Stimulated activated CD4-positive, alpha-beta T cell treated with anti-CD3 and anti-CD28 coated beads, Interleukin-12 subunit alpha, Interleukin-12 subunit beta, amount 100 ng/mL, for 24 hours (primary cell): ENCODE measurements at regions not wholly inside any gene's neighbourhood (a gene's known extent, or its start where the extent isn't known, plus 50 kb on each side); places are given as distances from the start of the nearest gene placed in this dataset.
"Not testable (repeated sequence)": the region's sequence is repeated elsewhere in the genome, so short reads cannot be mapped to it uniquely, and the experiment has no call there.

ENCODE experiments used
- DNase-seq, 2 experiments: peaks; one replicate each; pipeline ENCODE4 v3.0.0-alpha.2; 2020; ENCODE audit warnings: low read depth in 2 of 2

DNA sequence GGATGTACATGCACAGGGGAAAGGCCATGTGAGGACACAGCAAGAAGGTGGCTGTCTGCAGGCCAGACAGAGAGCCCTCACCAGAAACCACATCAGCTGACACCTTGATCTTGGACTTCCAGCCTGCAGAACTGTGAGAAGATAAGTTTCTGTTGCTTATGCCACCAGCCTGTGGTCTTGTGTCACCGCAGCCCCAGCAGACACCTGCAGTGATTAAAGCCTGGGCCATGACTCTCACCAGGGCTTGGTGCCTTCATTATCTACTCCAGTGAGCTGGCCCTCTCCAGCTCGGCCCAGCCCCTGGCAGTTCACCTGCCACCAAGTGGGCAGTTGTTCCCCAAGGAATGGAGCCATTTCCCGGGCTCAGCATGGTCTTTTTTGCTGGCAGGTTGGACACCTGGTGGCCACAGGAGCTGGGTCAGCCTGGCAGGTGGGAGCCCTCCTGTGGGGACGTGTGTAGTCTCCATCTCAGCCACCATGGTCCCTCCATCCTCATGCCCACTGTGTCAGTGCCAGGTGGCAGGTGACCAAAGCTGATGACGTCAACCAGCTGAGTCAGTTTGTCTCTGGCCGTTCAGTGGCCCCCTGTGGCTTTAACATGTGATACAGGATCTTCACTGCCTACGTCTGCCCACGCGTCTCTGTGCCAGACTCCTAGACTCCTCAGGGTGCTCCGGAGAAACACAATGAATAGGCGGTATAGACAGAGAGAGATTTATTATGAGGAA is 99.9 kb upstream of the PPP1R26 start:
- DNase-seq = no peak

GRCh38 chr9:135380311-135380960 is 99.1 kb upstream of the PPP1R26 start:
- DNase-seq = no peak

DNA sequence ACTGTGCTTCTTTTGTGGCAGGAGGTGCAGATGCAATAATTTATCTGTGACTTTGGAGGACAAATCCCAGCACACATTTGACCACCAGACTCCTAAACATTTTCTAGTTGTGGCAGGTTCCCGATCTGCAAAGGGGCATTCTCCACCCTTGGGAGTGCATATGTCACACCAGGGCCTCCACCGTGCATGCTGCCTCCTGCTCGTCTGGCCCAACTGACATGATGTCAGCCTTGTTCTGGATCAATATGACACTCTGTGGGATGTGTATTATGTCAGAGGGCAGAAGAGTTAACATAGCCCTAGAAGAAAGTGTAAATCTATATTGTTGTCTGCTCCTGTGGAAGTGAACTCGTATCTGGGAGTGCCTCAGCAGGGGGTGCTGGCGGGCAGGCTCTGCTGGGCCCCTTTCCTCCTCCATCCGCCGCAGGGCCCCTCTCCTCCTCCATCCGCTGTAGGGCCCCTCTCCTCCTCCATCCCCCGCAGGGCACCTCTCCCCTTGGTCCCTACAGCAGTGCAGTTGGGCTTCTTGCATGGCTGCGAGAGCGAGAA is 97.7 kb upstream of the PPP1R26 start:
- DNase-seq = no peak

DNA sequence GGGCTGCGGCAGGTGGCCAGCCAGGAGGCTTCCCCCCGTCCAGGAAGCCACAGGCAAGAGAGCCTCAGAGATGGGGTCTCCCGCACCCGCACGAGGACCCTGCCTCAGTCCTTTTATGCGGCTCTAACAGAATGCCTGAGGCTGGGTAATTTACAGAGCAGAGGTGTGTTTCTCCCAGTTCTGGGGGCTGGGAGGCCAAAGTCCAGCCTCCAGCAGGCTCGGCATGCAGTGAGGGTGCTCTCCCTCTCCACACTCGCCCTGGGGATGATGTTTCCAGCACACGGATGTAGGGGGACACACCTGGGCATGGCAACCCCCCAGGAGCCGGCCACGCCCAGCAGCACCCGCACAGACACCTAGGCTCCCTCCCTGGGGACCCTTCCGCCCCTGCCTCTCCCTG is 95.4 kb upstream of the PPP1R26 start:
- no peak for DNase-seq

GRCh38 chr9:135384815-135385405 is 94.7 kb upstream of the PPP1R26 start:
- DNase-seq = not testable (repeated sequence)

DNA sequence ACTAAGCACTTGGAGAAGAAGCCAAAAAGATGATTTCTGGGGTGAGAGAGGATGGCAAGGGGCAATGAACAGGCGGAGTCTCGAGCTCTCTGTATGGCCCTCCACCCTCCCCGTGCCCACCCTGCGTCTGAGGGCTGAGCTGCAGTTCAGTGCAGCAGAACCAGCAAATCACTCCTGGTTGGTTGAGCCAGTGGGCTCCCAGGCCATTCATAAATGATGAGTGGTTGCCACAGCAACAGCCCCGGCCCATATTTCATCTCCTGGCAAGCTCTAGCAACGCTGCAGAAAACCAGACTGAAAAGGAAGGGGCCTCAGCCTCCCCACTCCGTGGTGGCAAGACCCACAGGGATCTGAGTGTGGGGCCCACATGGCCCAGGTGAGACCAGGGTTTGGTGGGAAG is 93.8 kb upstream of the PPP1R26 start:
- DNase-seq = no peak

- DNase-seq = no peak
Measured at GRCh38 chr9:135387976-135388375, 91.6 kb upstream of the PPP1R26 start.

GRCh38 chr9:135388530-135388929 is 91.1 kb upstream of the PPP1R26 start:
- DNase-seq = no peak

- no peak for DNase-seq
Measured at GRCh38 chr9:135391759-135392158, 87.8 kb upstream of the PPP1R26 start.

GRCh38 chr9:135392511-135392910 is 87.1 kb upstream of the PPP1R26 start:
- DNase-seq = no peak

GRCh38 chr9:135394131-135394530 is 85.5 kb upstream of the PPP1R26 start:
- DNase-seq = no peak

DNA sequence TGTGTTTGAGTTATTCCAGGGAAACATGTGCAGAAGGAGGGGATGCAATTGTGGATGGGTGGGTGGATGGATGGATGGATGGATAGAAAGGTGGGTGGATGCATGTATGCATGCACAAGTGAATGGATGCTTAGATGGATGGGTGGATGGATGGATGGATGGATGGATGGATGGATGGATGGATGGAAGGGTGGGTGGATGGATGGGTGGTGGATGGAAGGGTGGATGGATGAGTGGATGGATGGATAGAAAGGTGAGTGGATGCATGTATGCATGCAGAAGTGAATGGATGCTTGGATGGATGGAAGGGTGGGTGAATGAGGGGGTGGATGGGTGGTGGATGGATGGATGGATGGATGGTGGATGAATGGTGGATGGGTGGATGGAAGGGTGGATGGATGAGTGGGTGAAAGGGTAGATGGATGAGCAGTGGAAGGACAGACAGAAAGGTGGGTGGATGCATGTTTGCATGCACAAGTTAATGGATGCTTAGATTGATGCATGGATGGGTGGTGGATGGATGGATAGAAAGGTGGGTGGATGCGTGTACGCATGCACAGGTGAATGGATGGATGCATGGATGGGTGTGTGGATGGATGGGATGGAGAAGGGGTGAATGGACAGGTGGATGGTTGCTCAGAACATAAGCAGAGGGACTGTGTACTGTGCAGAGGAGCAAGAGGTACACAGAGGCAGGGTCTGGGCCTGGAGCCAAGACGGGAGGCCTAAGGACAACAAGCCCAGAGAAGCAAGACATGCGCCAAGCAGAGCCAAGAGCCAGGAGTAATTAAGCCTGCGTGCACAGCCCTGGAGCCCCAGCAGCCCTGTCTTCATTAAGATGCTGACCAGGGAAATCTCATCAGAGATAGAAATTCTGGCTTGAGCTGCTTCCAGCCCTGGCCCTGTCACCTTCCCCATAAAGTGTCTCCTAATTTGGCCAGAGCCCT is 84.6 kb upstream of the PPP1R26 start:
- no peak for DNase-seq

DNA sequence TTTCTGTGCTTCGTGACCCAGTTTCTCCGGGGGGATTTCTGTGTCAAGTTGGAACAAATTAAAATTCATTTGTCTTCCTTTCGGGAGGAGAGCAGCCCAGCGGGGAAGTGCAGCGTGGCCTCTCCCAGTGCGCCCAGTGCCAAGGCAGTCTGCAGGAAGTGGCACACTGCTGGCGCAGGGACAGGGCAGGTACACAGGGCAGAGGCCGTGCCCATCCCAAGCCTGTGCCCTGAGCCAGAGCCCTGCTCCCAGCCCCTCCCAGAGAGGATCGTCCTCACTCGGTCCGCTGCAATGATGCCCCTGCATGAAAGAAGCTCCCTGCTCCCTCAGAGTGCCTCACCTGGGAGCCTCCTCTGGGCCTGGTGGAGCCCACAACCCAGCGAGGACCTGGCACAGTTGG is 82.4 kb upstream of the PPP1R26 start:
- no peak for DNase-seq

- DNase-seq = no peak
Measured at GRCh38 chr9:135399000-135399649, 80.5 kb upstream of the PPP1R26 start.

GRCh38 chr9:135400496-135400895 is 79.1 kb upstream of the PPP1R26 start:
- no peak for DNase-seq

DNA sequence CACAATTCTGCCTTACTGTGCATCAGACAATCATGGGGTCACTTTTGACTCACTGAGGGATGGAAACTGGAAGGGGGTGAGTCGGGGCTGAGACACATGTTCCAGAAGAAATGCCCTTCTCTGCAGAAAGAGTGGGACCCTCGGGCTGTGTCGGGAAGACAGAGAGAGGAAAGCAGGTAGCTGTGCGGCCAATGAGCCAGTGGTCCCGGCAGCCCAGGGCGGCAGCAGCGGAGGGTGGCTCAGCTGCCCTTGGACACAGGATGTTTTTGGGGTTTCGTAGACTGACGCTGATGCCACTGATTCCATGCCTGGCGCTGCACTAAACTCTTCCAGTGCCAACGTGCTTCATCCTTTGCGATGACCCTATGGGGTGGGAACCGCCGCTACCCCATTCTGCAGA is 78.4 kb upstream of the PPP1R26 start:
- DNase-seq = no peak

GRCh38 chr9:135402048-135402738 is 77.4 kb upstream of the PPP1R26 start:
- DNase-seq = no peak

- no peak for DNase-seq
Measured at GRCh38 chr9:135402739-135403695, 76.6 kb upstream of the PPP1R26 start.

DNA sequence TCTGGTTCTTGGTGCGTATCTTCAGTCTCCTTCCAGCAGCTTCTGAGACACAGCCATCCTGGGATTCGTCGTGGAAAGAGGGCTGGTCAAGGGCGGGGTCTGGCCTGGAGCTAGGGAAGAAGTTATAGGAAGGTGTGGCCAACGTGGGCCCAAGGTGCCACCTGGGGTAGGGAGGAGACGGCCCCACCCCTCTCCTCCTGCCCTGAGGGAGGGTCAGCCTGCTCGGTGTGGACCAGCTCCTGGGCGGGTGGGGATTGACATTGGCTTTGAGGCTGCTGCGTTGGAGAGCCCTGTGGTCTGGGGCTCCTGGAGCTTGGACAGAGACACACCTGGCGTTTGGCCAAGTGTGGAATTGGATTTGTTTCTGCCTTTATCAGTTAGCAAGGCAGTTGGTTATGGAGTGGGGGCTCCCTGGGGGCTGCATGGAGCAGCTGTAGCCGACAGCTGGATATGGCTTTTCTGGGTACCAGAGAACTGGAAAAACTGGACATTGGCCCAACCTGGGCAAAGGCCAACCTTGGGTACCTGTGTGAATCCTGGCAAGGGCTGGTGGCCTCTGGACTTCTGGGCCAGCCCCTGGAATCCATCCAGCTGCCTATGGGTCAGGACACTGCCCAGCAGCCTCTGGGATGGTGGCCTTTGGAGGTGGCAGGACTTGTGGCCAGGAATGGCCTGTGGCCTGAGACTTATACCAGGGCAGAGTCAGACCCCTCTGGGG is 75.7 kb upstream of the PPP1R26 start:
- DNase-seq = no peak
